Spleen (tissue), 7 donors: ENCODE measurements at regions not wholly inside any gene's neighbourhood (a gene's known extent, or its start where the extent isn't known, plus 50 kb on each side); places are given as distances from the start of the nearest gene placed in this dataset.

ENCODE experiments used
- POLR2A ChIP-seq, 3 donors: fragments of 450-650 bp; IDR thresholded peaks; one replicate each; pipeline ENCODE4 v1.5.1; 2017; ENCODE audit warnings: antibody characterized with exemption in 3 of 3, mild to moderate bottlenecking in 1 of 3
- TF ChIP-seq, protein P1 (sequence below), 11 experiments: fragments of 200-600 bp in 7 of 11; fragments of 450-650 bp in 4 of 11; sonication (generic) in 4 of 11; IDR thresholded peaks in 8 of 11; conservative IDR thresholded peaks in 3 of 11; 1 replicate in 7 of 11; 2 replicates in 4 of 11; pipeline versions ENCODE4 v1.4.0 to v1.8.0; 2016 to 2021; ENCODE audit warnings: antibody characterized with exemption in 11 of 11, inconsistent platforms in 4 of 11, mild to moderate bottlenecking in 1 of 11
- donor health status: DM: no; HTN: no; CAD: no; lungs with moderate emphysema.
- donor health status: DM: no; HTN: no; CAD: no.
- donor health status: DM: no; HTN: no; CAD: no.

DNA sequence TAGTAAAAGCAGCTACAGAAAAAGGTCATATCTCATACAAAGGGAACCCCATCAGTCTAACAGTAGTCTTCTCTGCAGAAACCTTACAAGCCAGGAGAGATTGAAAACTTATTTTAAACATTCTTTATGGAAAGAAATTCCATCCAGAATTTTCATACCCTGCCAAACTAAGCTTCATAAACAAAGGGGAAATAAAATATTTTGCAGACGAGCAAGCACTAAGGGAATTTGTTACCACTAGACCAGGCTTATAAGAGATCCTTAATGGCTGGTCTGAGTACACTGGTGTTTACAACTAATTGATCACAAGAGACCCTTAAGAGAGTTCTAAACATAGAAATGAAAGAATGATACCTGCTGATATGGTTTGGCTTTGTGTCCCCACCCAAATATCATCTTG is 128.6 kb upstream of the TNFSF11 start:
- TF ChIP-seq, protein P1, sequence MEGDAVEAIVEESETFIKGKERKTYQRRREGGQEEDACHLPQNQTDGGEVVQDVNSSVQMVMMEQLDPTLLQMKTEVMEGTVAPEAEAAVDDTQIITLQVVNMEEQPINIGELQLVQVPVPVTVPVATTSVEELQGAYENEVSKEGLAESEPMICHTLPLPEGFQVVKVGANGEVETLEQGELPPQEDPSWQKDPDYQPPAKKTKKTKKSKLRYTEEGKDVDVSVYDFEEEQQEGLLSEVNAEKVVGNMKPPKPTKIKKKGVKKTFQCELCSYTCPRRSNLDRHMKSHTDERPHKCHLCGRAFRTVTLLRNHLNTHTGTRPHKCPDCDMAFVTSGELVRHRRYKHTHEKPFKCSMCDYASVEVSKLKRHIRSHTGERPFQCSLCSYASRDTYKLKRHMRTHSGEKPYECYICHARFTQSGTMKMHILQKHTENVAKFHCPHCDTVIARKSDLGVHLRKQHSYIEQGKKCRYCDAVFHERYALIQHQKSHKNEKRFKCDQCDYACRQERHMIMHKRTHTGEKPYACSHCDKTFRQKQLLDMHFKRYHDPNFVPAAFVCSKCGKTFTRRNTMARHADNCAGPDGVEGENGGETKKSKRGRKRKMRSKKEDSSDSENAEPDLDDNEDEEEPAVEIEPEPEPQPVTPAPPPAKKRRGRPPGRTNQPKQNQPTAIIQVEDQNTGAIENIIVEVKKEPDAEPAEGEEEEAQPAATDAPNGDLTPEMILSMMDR (IDR thresholded peaks at IDR 0.05 in 8 of 11, conservative IDR thresholded peaks at IDR 0.05 in 3 of 11): no peak
- TF ChIP-seq POLR2A (IDR thresholded peaks at IDR 0.05): no peak
